ENCODE measurements at regions not wholly inside any gene's neighbourhood (a gene's known extent, or its start where the extent isn't known, plus 50 kb on each side); places are given as distances from the start of the nearest gene placed in this dataset.
"Not testable (repeated sequence)": the region's sequence is repeated elsewhere in the genome, so short reads cannot be mapped to it uniquely, and the experiment has no call there.

DNA sequence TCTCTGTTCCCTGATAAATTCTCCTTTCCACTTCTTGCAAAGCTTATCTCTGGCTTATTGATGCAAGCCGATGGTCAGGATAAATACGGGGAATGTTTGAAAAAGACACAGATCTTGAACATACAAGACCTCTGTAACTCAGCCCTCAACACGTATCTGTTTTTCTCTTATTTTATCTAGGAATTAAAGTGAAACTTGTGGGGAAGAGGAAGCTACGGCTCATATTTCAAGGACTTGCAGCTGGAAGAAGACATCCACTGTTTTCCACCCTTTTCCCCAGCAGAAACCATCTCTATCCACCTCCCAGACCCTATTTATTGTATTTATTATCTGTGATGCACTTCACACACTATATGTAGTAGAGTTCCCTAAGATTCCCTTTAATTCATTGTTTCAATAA, 98.4 kb upstream of the TANK start:
- peak; percentile 51 for DNase-seq (ENCODE audit: low read depth)

DNA sequence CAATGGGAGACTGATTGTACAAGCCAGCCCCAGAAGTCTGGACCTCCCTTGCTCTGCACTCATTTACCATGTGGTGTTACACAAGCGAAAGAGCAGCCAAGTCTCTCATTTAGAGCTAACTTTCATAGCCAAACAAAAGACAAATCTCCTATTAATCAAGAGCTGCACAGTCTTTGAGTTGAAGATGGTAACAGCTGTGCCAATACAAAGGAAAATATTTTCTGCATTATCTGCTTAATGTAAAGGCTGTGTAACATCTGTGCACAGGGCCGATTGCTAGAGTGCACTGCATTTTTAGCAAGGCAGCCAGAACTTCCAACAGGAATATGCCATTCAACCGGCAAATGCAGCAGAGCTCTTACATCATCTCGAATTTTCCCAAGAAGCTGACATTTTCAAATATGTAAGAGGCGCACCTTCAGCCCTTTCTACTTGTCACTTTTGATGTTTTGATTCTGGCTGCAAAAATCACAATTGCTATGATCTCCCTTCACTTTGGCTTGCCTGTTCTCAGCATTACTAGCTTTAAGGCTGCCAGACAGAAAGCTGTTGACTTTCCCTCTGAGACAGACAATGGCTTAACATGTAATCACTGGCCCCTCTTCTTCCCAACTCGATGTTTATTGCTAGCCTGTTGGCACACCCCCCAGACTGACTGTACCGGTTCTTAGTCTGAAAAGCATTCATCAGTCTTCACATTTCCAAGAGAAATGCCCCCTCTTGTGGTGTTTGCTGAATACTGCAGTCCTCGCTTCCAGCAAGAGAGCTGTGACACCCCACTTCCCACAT, 96.9 kb upstream of the TANK start:
- DNase-seq (ENCODE audit: low read depth) = peak; percentile 88

DNA sequence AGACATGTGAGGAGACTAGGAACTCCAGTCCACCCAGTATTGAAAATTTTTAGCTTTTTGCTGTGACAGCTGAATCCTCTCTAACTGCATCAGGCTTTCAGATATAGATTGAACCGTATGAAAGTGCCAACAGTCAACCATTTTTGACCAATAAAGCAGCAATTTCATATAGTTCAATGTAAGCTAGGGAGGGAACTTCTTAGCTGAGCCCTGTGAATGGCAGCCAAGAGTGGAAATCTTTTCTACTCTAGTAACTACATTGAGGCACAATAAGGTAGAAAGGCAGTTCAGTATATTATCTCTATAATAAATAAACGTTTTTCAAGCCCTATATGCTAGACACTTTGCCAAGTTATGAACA, 96.3 kb upstream of the TANK start:
- no peak for DNase-seq (ENCODE audit: low read depth)

DNA sequence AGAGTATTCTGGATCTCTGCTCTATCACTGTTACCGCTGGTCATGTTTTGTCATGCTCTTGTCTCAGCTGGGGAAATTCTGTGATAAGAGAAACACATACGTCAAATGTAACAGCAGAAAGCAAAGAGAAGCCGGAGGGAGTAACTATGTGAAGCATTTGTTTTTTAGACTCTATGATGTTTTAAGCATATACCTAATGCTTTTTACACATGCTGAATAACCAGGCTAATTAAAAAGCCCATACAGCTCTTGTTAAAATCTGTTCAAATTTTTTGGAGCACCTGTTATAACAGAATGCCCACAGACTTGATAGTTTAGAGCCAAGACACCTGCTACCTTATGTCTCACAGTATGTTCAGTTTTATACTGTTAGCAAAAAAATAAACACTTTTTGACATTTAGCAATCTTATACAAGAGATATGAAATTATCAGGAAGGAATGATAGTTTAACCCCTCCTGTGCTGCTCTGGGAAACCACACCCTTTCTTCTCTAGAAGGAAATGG, 92.3 kb upstream of the TANK start:
- DNase-seq (ENCODE audit: low read depth) = no peak

DNA sequence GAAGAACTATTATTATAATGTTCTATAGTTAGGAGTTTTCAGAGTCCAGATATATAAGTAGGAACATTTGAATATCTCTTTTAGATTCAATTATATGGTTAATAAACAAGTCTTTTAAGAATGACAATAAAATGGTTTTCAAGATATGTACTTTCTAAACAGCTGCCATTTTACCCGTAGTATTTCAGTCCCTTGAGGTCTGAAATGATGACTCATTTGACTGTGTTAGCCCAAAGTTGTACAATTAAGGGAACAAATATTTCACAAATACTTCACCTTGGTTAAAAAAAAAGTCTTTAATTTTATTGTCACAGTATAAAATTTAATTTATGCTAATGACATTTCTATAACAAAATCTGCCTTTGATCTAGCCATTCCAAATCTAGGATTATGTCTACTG, 91.6 kb upstream of the TANK start:
- no peak for DNase-seq (ENCODE audit: low read depth)

DNA sequence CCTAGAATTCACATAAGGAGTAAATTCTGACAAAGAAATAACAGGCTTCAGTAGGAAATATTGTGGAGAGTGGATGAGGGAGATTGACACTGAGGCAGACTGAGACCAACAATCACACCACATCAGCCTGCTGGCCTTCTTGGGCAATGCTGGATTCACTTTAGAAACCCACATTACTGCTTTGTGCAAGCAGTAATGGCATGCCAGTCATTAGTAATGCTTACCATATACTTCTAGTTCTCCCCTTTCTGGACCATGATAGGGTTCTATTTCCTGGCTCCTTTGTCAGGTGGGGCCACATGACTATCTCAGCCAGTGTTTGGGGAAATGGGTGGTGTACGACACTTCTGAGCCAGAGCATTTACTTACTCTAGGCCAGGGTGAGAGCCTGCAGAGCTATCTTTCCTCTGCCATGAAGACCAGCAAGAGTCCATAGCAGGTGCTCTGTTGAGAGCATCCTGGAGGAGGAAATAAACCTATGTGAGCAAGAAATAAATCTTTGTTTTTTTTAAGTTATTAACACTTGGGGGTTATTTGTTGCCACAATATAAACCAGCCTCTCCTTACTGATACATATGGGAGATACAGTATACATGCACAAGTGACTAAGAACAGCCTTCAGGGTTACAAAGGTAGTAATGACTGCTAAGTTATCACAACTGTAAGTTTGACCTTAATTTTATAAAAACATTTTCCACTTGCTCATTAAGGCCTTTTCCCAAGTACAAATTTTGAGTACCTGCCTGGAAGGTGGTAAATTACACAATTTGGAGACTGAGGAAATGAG, 89.3 kb upstream of the TANK start:
- no peak for DNase-seq (ENCODE audit: low read depth)

DNA sequence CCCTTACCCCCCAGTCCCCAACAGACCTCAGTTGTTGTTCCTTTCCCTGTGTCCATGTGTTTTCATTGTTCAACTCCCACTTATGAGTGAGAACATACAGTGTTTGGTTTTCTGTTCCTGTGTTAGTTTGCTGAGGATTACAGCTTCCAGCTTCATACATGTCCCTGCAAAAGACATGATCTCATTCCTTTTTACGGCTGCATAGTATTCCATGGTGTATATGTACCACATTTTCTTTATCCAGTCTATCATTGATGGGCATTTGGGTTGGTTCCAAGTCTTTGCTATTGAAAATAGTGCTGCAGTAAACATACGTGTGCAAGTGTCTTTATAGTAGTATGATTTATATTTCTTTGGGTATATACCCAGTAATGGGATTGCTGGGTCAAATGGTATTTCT, 87.8 kb upstream of the TANK start:
- not testable (repeated sequence) for DNase-seq (ENCODE audit: low read depth)

DNA sequence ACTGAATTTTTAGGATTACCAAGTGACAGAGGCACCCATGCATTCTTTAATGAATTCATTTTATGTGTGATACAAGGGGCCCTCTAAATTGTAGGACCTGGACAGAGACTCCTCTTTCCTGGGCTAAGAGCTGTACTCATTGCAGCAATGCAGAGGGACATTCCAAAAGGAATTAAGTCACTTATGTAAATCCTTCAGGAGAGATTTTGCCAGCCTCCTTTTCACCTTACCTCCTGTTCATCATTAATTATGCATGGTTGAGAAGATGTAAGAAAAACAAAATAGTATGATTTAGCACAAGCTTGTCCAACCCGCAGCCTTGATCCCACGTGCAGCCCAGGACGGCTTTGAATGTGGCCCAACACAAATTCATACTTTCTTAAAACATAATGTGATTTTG, 84.5 kb upstream of the TANK start:
- no peak for DNase-seq (ENCODE audit: low read depth)

DNA sequence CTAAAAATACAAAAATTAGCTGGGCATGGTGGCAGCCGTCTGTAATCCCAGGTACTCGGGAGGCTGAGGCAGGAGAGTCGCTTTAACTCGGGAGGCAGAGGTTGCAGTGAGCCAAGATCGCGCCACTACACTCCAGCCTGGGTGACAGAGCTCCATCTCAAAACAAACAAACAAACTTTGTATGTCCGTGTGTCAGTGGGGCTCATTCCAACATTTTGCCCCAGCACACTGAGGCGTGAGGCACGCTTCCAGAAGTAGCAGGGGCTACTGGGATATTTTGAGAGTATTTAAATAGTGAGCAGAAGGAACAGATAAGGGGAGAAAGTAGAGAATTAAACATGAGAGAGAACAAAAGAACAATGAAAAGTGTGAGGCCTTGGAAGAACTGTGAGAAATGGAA, 83.3 kb upstream of the TANK start:
- DNase-seq (ENCODE audit: low read depth) = no peak

DNA sequence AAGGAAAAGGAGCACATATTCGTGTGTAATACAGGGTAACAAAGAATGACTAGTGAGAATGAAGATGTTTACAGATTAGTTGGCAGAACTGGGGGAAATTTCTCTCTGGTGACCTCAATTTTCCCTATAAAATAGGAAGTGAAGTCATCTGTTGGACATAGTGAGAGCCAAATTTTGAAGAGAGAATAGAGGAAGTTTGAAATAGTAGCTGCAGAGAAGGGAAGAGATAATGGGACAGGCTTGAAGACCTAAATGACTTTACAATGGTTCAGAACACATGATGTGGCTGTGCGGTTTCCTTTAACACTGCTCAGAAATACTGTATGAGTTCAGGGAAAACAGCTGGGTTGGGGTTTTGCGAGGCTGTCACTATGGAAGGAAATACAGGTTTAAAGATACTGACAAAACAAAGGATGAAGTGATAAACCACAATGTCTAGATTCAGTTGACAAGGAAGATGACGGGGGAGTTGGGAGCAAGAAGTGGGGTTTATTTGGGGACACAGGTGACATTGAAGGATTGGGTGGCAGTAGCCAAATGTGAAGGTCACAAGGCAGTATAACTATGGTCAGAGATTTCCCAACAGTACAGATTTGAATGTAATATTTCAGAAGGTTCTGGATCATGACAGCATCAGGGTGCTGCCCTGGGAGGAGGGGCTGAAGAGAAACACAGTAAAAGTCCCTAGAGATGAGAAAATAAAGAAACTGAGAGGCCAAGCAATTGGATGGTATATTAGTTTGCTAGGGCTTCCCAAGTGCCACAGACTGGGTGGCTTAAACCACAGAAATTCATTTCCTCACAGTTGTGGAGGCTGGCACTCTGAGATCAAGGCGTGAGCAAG, 82.6 kb upstream of the TANK start:
- peak; percentile 83 for DNase-seq (ENCODE audit: low read depth)

DNA sequence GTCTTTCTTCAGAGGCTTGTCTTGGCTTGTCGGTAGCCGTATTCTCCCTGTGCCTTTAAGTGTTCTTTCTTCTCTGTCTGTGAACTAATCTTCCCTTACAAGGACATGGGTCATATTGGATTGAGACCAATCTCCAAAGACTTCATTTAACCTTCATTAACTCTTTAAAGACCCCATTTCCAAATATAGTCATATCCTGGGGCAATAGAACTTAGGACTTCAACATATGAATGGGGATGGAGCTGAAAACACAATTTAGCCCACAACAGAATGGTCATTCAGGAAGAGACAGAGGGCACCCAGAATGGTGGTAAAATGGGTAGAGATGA, 82.1 kb upstream of the TANK start:
- no peak for DNase-seq (ENCODE audit: low read depth)

DNA sequence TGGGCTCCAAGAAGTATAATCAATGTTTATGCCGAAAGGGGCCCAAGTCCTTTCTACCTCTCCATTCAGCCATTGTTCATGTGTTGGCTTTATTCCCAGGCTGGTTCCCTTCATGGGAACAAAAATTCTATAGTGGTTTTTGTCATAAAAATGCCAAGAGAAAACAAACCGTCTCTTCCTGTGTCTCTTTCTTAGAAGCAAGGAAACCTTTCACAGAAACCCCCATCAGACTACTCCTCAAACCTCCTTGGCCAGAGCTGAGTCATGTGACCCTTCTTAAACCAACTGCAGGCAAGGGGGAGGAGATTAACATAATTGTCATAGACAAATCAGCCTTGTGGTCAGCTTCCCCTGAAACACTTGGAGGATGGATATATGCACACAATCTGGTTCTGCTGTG, 75.1 kb upstream of the TANK start:
- no peak for DNase-seq (ENCODE audit: low read depth)

DNA sequence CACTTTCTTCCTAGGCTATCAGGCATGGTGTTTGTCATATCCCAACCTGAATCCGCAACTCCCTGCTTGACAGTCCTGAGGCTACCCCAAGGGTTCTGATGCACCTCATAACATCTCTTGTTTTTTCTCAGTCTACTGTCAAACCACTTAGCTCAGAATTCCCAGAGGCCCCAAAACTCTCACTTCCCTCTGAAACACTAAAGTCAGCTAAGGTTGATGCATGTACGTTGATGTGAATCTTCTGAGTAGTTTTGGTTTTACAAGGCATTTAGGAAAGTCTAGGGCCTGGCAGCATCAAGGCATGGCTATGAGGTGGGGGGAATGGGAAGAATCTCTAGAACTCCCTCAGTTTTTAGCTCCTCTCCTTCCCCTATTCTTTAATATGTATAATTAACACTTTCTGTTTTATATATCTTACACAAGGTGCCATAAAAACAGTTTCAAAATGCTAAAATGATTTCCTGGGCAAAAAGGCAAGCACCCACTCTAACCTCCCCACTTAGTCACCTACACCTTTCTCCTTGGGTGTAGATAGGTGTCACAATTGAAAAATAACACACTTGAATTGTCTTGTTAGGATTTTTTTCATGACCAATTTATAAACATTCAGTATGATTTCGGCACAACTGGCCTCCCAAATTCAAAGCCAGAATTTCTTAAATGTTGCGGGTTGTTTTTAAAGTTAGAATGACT, 71.4 kb upstream of the TANK start:
- DNase-seq (ENCODE audit: low read depth) = no peak

DNA sequence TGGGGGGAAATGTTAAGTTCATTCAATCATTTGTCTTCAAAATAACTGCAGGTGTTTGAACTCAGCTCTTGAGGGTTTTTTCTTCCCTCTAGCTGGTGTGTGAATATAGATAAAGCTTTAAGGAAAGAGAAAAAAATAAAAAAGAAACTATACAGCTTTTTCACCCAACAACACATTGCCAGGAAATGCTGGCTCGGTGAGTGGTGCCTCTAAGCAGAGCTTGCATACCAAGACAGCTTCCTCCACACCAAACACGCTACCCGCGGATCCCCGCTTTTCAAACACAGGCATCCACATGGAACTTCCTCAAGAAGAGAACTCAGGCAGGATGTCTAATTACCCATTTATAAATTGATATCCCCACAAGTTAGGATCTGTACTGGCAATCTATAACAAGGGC, 69.8 kb upstream of the TANK start:
- DNase-seq (ENCODE audit: low read depth) = no peak

DNA sequence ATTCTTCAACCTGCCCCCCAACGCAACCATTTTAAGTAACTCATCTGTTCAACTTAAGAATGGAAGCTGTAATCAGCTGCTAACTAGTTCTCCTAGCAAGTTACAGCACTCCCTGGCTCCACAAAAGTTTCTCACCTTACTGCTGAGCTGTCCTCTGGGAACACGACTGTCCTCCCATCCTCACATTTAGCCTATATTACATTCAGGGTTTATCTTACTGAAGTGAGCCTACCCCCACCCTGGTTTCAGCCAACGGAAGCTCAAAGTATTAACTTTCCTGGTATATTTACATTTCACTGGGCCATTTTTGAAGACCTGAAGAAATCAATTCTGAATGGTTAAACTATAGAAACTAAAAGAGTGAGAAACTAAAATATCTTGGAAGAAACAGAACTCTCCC, 64.9 kb upstream of the TANK start:
- DNase-seq (ENCODE audit: low read depth) = no peak

DNA sequence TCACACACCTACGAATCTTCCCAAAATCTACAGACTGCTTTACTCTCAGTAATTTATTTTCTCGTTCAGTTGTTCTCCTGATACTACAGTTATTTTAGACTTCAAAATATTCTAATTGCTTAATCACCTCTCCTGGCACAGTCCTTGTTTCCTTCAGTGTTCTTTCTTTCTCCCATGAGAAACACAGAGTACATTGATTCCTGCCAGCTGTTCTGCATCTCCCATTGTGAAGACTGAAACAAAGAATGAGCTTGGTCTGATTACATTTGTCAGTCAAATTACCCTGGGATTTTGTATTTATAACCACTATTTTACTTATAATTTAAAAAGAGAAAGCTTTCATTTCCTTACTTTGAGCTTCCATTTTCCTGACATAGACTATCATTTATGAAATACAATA, 63.9 kb upstream of the TANK start:
- peak; percentile 30 for DNase-seq (ENCODE audit: low read depth)

DNA sequence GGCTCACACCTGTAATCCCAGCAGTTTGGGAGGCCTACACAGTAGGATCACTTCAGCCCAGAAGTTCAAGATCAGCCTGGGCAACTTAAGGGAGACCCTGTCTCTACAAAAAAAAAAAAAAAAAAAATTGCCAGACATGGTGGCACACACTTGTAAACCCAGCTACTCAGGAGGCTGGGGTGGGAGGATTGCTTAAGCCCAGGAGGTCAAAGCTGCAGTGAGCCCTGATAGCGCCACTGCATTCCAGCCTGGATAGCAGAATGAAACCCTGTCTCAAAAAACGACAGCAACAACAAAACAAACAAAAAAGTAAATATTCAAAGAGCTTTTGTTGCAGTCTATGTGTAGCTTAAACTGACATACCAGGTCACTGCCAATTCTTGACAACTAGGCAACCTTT, 63.1 kb upstream of the TANK start:
- DNase-seq (ENCODE audit: low read depth) = no peak

DNA sequence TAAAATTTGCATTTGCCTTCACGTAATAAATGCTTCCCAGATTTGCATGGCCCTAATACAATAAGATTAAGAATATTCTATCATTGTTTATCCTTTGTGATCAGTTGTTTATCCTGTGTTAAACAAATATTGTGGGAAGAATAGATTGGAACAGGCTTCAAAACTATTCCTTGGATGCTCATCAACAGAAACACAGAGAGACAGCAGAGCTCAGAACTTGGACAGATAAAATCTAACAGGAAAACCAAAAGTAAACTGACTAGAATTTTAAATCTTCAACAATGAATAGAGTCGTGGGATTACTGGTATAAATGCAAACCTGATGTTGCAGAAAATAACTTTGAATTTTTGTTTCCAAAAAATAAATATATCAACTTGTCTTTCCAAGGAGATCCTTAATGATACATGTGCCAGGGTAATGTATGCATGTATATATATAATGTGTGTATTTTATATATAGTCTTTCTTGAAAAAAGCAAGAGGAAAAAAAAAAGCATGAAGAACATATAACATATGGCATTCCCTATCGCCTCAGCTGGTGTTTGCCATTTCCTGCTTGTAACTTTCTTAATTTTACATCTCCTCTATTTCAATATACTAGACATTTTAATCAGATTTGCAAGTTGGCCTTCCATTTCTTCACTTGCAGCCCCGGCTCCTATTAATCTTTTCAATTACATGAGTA, 59.9 kb upstream of the TANK start:
- DNase-seq (ENCODE audit: low read depth) = no peak

DNA sequence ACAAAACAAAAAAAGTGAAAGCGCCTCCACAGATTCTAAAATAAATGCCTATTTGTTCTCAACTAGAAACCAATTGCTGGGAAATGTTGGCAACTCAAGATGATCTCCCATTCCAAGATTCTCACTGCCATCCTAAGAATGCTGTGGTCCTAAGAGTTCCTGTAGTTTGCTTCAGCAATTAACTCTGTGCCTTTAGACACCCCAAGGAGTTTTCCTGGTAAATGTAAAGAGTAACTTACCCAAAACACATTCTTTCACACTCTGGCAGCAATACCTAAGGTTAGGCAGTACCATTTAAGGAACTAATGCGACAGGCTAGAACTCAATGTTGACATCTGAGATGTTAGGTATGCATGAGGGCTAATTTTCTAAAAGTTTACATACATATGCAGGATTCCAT, 58.8 kb upstream of the TANK start:
- DNase-seq (ENCODE audit: low read depth) = no peak

DNA sequence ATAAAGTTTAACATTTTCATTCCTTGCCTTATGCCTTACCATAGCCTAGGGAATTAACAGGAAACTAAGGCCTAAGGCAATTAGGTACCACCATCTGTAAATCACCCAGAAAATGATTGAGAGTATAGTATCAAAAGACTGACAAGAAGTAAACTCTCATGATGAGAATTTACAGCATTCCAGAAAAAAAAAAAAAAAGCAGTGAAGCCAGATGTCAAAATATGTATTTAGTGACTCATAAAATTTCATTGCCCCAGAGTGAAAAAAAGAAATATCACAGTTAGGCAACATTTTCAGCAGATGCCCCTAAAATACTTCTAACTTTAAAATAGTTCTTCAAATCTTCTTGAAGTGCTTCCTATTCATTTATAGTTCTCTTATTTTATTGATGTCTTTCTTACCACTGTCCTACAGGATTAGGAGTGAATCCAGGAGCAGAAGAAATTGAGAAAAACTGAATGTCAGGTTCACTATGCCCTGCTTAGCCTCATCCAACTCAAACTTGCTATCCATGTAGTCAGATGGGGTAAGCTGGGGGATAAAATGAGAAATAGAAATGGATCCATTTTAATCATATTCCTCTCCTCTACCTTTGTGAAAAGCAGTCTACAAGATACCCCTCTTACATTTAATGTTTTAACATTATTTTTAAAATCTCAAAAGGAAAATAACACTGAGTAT, 57.3 kb upstream of the TANK start:
- DNase-seq (ENCODE audit: low read depth) = peak; percentile 54

DNA sequence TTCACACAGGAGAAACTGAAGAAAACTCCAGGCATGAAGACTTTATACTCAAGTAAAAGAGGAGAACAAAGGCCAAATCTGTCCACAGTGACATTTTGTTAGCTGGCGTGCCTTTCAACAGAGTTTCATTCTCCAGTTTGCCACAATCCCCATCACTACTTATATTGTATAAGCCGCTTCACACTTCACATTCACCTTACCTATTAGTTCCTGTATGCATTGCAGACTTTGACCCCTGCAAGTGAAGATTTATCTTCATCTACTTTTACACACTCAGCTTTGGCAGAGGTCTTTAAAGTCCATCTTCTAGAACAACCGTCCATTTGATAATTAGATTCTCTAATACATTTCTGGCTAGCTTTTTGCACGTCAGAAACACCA, 56.8 kb upstream of the TANK start:
- no peak for DNase-seq (ENCODE audit: low read depth)

Data from iris pigment epithelial cell (primary cell).